SH-SY5Y (cell line): ENCODE measurements at regions not wholly inside any gene's neighbourhood (a gene's known extent, or its start where the extent isn't known, plus 50 kb on each side); places are given as distances from the start of the nearest gene placed in this dataset.

Experiments used
- GATA2 ChIP-seq: IDR thresholded peaks from 2 replicates; pipeline ENCODE4 v1.6.1; 2011; ENCODE audit warnings: mild to moderate bottlenecking, low read depth, low read length
- GATA3 ChIP-seq: IDR thresholded peaks from 2 replicates; pipeline ENCODE4 v1.6.1; 2011; ENCODE audit warnings: low read depth, mild to moderate bottlenecking, low read length, moderate library complexity

DNA sequence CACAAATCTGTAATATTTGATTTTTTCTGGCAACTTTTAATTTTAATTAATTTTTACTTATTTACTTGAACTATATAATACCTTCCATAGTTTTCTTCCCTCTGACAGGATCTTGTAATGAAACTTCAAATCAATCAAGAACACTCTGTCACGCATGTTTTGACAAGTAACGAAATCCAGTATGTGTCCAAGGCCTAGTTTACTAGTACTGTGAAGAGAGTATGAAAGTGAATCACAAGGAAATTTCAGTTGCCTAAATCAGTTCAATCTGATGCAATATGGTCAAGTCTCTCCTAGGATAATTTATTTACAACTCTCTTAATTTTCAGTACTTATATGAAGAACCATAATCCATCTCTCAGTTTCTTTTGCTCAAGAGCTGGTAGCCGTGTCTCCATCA lies 1344.6 kb upstream of the ZEB2 start:
- TF ChIP-seq GATA2 (no peak), GATA3 (no peak)

DNA sequence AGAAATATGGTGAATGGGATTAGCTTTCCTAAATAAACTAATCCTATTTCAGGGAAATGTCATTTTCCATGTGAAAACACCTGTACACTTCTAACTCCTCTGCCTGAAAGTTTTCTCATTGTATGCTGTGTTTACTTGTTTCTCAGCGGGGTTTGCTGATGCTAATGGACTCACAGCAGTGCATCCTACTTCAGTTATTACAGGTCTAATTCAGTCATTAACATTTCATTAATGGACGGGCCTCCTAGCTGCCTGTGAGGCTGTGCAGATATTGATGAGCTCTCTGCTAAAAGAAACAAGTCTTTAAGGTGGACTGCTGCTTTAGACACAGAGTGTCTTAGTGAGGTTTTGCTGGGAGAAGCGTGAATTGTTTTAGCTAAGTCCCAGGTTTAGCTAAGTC lies 1342.0 kb upstream of the ZEB2 start:
- no peak for TF ChIP-seq GATA3
- no peak for TF ChIP-seq GATA2

DNA sequence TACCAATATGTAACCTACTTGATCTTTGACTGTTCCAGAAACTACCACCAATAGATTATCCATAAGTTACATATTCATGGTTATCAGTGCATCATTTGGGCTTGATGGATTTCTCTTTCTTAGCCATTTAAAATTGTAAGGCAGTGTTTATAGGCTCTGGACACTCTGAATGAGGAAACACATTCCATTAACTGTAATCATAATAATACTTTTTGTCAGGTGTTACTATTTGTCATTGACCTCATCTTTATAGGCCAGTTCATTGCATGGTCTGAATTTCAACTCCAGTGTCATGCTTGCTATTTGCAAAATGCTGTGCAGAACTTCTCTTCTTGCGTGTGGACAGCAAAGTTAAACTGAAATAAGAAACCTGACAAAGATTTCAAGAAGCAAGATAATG lies 1340.2 kb upstream of the ZEB2 start:
- no peak for TF ChIP-seq GATA3
- TF ChIP-seq GATA2: no peak

DNA sequence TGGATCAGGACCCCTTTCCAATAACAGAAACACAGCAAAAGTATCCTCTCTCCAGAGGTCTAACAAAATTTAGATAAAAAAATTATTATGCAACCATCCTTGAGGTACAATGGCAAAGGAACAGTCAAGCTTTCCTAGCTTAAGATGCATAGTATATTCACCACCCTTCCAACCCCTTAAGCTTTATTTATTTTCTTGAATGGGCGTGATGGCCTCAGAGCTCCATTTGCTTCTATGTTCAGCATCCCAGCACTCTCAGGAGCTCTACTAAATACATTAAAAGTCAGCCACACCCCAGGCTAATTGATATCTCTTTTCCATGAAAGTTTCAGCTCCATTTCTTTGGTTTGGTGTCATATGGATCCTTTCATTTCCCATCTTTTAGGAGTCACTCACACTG lies 1335.2 kb upstream of the ZEB2 start:
- TF ChIP-seq GATA2 (no peak), GATA3 (no peak)

DNA sequence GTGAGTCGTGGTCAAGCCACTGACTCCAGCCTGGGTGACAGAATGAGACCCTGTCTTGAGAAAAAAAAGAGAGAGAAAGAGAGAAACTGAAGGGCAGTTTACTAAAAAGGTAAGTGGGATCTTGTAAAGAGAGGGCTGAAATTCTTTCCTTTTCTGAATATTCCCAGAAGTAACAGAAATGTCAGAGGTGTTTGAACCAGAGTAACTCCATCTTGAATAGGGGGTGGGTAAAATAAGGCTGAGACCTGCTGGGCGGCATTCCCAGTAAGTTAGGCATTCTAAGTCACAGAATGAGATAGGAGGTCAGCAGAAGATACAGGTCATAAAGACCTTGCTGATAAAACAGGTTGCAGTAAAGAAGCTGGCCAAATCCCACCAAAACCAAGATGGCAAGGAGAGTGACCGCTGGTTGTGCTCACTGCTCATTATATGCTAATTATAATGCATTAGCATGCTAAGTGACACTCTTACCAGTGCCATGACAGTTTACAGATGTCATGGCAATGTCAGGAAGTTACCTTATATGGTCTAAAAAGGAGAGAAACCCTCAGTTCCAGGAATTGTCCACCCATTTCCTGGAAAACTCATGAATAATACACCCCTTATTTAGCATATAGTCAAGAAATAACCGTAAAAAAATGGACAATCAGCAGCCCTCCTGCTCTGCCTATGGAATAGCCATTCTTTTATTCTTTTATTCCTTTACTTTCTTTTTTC lies 1334.3 kb upstream of the ZEB2 start:
- TF ChIP-seq GATA3: no peak
- no peak for TF ChIP-seq GATA2

DNA sequence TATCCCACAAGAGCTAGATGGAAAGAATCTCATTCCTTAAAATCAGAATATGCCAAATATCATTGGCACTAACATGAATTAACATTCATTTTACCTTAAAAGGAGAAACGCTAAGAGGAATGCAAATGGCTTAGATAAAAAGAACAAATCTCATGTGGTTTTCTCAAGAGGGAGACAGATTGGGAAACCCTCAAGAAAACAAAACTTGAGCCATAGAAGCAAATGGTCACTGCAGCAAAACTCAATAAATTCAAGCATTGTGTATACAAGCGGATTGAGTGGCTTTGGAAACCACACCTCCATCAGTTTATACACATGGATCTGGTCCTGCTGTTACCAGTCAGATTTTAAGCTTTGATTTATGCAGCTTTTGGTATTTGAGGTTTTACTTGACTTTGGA lies 1331.8 kb upstream of the ZEB2 start:
- TF ChIP-seq GATA2: no peak
- no peak for TF ChIP-seq GATA3

DNA sequence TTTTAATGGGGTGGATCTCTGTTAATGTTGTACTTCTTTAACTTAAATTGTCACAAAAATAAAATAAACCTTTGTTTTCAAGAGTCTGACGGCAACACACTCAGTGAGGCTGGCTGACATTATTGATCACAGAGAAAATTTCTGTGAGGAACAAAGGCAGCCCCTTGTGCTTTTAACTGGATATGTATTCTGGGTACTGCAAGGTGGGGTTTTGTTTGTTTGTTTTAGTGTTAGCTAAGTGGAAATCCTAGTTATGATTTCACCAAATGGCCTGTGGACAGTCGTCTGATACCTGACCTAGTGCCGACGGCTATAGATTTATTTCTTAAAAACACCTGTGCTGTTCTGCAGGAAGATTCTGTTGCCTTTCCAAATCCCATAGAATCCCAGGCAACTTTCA lies 1329.5 kb upstream of the ZEB2 start:
- TF ChIP-seq GATA3: no peak
- TF ChIP-seq GATA2: no peak

DNA sequence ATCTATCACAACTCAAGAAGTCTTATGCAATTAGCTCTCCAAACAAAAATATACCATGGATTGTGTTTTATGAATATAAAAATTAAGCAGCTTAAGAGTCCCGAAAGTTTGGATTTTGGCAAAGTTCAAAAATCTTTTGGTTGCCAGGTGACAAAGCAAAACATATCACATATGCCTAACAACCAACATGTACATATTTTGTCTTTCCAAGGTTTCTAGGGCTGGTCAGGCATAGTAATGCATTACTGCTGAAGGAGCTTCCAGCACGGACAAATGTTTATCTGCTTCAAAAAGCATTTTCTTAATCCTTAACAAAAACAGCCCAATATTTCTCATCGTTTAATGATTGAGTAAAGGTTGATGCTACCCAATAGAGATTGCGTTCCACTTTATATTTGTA lies 1327.1 kb upstream of the ZEB2 start:
- TF ChIP-seq GATA3: no peak

DNA sequence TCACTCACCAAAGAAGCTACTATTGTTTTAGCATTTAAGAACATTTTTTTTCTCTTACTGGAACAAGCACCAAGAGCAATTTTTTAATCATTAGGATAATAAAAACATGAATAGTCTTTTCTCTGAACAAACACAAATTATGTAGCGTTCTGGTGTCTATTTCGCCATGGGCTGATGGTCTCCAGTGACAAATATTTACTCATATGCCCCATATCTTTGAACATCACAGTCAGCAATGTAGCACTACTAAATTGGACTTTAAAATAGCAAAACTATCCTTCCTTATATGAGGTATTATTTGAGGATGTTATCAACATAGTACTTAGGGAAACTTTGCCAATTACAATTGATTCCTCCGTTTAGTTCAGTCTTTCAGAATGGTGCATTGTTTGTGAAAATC lies 1326.0 kb upstream of the ZEB2 start:
- TF ChIP-seq GATA2 (no peak), GATA3 (no peak)

DNA sequence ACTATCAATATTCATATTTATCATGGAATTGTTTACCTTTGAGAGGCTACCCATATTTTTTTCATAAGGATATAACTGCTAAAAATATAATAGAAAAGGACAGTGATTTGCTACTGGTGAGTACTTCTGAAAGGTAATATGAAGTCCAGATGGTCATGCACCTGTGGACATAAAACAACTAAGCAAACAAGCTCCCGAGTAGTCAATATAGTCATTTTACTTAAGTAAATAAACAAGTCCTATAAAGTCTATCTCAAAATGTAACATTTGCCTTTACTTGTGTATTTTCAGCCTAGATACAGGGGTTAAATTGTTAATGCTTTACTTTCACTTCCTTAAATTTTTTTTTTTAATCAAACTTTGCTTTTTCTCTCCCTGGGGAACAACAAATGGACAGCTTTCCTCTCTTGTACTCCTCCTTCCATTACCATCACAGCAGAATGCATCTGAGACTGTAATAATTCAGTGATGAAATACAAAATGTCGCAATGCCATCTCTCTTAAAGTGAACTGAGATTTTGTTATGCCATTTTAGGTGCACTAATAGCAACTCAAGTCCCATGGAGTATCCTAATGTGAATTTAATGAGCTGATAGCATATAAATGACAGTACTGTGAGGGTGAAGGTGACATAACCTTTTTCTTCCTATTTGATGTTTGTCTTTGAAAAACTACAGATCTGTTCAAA lies 1325.4 kb upstream of the ZEB2 start:
- TF ChIP-seq GATA3: no peak
- TF ChIP-seq GATA2: no peak

DNA sequence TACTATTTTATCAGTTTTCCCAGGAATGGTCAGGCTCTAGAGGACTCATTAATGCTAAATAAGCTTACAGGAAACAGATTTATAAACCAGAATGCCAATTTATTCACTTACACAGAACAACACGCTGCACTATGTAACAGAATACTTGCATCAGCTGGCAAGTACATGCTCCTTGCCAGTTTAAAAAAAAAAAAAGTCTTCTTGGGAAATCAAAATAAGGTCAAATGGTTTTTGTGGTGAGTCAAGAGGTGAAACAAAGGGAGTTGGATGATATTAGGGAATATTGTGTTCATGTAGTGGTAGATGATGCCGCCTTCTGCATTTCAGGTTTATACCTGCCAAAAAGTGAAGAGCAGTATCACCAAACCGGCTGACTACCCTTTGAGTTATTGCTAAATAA lies 1322.1 kb upstream of the ZEB2 start:
- TF ChIP-seq GATA3 (no peak), GATA2 (no peak)

DNA sequence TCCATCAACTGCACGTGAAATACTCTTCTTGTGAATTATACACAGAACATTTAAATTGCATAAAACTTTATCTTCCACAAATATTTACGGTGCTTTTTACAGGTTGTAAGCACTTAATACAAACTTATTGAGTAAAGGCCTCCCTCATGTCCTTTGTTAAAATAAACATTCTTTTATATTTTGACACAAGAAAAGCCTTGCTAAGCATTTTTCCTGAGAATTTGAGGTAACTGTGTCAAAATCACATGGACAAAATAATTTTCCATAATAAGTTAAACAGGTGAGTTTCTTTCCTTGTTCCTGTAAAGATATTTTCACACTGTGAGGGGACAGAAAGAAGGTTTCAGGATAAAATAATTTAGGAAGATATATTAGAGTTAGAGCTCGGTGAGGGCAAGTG lies 1317.1 kb upstream of the ZEB2 start:
- TF ChIP-seq GATA2 (no peak), GATA3 (no peak)

DNA sequence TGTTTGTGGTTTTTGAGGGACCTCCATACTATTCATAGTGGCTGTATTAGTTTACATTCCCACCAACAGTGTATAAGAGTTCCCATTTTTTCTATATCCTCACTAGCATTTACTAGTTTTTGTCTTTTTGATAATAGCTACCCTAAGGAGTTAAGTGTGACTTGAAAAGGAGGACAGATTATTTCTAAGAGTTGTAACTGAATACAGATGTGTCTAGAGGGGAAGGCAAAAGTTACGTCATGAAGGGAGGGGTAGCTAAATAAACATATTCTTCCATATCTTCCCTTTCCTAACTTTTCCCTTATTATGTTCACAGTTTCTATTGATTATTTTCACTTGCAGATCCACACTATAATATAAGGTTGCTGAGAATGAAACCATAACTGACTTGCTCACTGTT lies 1315.7 kb upstream of the ZEB2 start:
- TF ChIP-seq GATA3: no peak
- no peak for TF ChIP-seq GATA2

DNA sequence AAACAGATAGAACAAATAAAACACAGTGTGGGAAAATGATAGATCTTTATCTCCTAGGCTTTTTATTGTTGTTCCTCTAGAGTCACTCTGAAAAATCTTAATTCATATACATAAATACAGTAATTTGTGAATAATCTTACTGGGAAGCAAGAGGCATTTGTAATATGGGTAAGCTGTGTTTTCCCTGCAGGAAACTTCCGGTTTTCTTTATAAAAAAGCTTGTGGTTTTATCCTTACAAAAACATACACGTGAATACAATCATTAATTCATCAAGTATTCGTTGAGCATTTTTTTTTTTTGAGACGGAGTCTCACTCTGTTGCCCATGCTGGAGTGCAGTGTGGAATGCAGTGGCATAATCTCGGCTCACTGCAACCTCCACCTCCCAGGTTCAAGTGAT lies 1312.8 kb upstream of the ZEB2 start:
- TF ChIP-seq GATA3 (no peak), GATA2 (no peak)

DNA sequence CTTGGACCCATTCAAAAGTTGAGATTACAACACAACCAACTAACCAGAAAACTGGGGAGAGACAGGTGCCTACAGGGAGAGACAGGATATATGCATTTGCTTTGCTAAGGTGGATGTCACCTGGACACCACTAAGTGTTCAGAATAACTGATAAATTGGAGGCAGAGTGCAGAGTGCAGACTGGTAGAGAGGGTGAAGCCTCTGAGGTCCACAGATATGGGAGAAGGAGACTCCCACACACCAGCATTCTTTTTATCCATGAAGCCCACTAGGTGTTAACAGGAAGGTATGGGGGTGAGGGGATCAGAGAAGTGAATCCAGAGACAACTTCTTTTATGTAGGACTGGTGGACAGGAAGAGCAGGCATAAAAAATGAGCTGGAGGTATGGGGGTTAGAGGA lies 1310.0 kb upstream of the ZEB2 start:
- TF ChIP-seq GATA2 (no peak), GATA3 (no peak)

DNA sequence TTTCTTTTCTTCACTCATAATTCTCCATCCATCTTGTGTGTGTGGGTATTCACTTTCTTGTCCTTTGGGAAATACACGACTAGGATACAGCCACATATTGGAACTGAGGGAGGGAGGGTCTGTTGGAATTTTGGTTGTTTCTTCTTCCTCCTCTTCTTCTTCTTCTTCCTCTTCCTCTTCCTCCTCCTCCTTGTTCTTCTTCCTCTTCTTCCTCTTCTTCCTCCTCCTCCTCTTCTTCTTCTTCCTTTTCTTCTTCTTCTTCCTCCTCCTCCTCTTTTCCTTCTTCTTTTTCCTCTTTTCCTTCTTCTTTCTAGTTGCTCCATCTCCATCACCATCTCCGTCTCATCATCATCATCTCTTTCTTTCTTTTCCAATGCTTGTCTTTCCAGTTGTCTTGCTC lies 1307.3 kb upstream of the ZEB2 start:
- no peak for TF ChIP-seq GATA3
- TF ChIP-seq GATA2: no peak

DNA sequence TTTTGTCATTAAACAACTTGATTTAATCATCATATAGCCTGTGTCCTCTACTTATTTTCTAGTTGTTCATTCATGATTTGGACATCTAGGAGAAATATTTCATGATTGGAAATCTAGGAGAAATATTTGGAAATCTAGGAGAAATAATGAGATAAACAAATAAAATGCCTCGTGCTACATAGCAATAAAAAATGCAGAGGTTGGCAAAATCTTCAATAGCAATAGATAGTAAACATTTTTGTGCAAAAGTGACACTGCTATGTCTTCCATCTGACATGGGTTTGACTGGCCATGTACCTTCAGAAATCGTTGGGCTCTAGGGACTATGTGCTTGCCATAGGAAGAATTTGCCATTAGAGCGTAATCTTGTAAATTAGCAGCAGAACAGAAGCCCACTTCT lies 1304.5 kb upstream of the ZEB2 start:
- TF ChIP-seq GATA2: no peak
- TF ChIP-seq GATA3: no peak
